Brain microvascular endothelial cell (primary cell): ENCODE measurements at regions not wholly inside any gene's neighbourhood (a gene's known extent, or its start where the extent isn't known, plus 50 kb on each side); places are given as distances from the start of the nearest gene placed in this dataset.
"Not testable (repeated sequence)": the region's sequence is repeated elsewhere in the genome, so short reads cannot be mapped to it uniquely, and the experiment has no call there.

ENCODE experiments used
- DNase-seq: peaks from one replicate; pipeline ENCODE4 v3.0.0-alpha.2; 2020
- H3K27ac ChIP-seq: fragments of 250-450 bp; sonication (Bioruptor Pico); 2 replicates; pipeline ENCODE4 v1.5.1; 2020; ENCODE audit warnings: mild to moderate bottlenecking, moderate library complexity
- H3K27me3 ChIP-seq: fragments of 250-450 bp; sonication (Bioruptor Pico); replicated peaks from 2 replicates; pipeline ENCODE4 v1.5.1; 2020; ENCODE audit warnings: mild to moderate bottlenecking
- H3K36me3 ChIP-seq: fragments of 250-450 bp; sonication (Bioruptor Pico); replicated peaks from 2 replicates; pipeline ENCODE4 v1.5.1; 2020; ENCODE audit warnings: mild to moderate bottlenecking
- H3K4me3 ChIP-seq: 2 replicates; pipeline ENCODE4 v1.5.1; 2011; ENCODE audit warnings: low read depth, mild to moderate bottlenecking, control low read depth, low read length, moderate library complexity
- CTCF ChIP-seq: IDR thresholded peaks from 2 replicates; pipeline ENCODE4 v1.5.1; 2011; ENCODE audit warnings: low read depth, mild to moderate bottlenecking, moderate library complexity, low read length, control low read depth, inconsistent platforms; ENCODE audit errors: missing control alignments
- in situ Hi-C: cut with HindIII; loops from 2 replicates; pipeline ENCODE4 v1.10.0; 2017; ENCODE audit warnings: low sequenced_read_pairs, low pct_ligation_motif_present

GRCh38 chr5:175344331-175345195 is 99.4 kb downstream of the DRD1 start:
- in situ Hi-C loops, result no loop called here
- H3K27ac ChIP-seq, result no peak overlapping the region
- H3K4me3 ChIP-seq, result no peak overlapping the region
- H3K27me3 ChIP-seq, result no peaks in the 10 kb centered on the region
- no peaks in the 10 kb centered on the region for H3K36me3 ChIP-seq
- peak; percentile 12 for DNase-seq
- no peak for TF ChIP-seq CTCF

GRCh38 chr5:175343308-175343707 is 100.7 kb downstream of the DRD1 start:
- Histone ChIP-seq H3K4me3 (no peak overlapping the region), H3K27ac (no peak overlapping the region), H3K27me3 (no peaks in the 10 kb centered on the region), H3K36me3 (no peaks in the 10 kb centered on the region)
- TF ChIP-seq CTCF, result no peak
- DNase-seq, result no peak
- in situ Hi-C loops, result no loop called here

DNA sequence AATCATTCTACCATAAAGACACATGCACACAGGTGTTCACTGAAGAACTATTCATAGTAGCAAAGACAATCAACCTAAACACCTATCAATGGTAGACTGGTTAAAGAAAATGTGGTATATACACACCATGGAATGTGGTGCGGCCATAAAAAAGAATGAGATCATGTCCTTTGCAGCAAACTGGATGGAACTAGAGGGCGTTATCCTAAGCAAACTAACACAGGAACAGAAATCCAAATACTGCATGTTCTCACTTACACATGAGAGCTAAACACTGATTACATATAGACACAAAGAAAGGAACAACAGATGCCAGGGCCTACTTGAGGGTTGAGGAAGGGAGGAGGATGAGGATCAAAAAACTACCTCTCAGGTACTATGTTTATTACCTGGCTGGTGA is 103.8 kb downstream of the DRD1 start:
- no peak for DNase-seq
- in situ Hi-C loops, result no loop called here
- H3K27ac ChIP-seq, result no peak overlapping the region
- H3K36me3 ChIP-seq, result no peaks in the 10 kb centered on the region
- no peak overlapping the region for H3K4me3 ChIP-seq
- TF ChIP-seq CTCF, result no peak
- H3K27me3 ChIP-seq, result no peaks in the 10 kb centered on the region

DNA sequence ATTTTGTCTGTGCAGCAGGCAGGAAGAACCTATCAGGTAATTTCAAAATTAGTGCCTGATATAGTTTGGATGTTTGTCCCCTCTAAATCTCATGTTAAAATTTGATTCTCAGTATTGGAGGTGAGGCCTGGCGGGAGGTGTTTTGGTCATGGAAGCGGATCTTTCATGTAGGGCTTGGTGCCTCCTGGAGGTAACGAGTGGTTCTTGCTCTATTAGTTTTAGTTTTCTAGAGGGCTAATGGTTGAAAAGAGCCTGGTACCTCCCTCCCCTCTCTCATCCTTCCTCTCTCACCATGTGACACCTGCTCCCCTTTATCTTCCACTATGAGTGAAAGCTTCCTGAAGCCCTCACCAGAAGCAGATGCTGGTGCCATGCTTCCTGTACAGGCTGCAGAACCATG is 106.3 kb downstream of the DRD1 start:
- Histone ChIP-seq H3K4me3 (no peak overlapping the region), H3K27me3 (no peaks in the 10 kb centered on the region), H3K36me3 (no peaks in the 10 kb centered on the region), H3K27ac (no peak overlapping the region)
- in situ Hi-C loops, result no loop called here
- TF ChIP-seq CTCF, result no peak
- DNase-seq, result no peak

- H3K27ac ChIP-seq, result no peak overlapping the region
- no peaks in the 10 kb centered on the region for H3K36me3 ChIP-seq
- H3K27me3 ChIP-seq, result no peaks in the 10 kb centered on the region
- no peak for DNase-seq
- TF ChIP-seq CTCF, result no peak
- no peak overlapping the region for H3K4me3 ChIP-seq
- in situ Hi-C loops, result no loop called here
Observed at GRCh38 chr5:175336781-175337180, 107.2 kb downstream of the DRD1 start.

DNA sequence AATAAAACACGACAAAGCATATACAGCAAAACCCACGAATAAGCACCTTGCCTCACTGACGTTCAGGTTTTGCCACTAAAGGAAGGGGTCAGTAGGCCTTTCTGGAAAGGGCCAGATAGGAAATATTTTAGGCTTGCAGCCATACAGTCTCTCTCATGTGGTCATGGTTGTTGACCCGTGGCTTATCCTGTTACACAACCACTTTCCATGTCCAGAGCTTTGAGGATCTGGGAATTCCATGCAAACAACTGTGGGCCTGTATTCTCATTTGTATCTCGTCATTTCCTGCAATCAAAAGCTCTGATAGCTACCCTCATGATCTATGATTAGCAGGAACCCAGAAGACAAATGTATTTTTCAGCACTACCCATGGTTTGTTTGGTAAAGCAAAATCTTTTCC is 108.3 kb downstream of the DRD1 start:
- no peaks in the 10 kb centered on the region for H3K36me3 ChIP-seq
- no peak overlapping the region for H3K27ac ChIP-seq
- in situ Hi-C loops, result no loop called here
- no peak overlapping the region for H3K4me3 ChIP-seq
- DNase-seq, result no peak
- no peaks in the 10 kb centered on the region for H3K27me3 ChIP-seq
- no peak for TF ChIP-seq CTCF

DNA sequence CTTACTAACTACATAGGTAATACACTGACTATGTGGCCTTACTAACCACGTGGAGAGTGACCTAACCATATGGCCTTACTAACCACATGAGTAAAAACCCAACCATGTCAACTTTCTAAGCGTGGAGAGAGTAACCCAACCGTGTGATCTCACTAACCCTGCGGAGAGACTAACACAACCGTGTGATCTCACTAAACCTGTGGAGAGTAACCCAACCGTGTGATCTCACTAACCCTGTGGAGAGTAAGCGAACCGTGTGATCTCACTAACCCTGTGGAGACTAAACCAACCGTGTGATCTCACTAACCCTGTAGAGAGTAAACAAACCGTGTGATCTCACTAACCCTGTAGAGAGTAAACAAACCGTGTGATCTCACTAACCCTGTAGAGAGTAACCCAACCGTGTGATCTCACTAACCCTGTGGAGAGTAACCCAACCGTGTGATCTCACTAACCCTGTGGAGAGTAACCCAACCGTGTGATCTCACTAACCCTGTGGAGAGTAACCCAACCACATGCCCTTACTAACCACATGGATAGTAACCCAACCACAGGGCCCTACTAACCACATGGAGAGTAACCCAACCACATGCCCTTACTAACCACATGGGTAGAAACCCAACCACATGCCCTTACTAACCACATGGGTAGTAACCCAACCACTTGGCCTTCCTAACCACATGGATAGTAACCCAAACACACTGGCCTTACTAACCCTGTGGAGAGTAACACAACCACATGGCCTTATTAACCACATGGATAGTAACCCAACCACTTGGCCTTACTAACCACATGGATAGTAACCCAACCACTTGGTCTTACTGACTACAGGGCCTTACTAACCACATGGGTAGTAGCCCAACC is 112.6 kb downstream of the DRD1 start:
- in situ Hi-C loops, H3K27ac ChIP-seq, DNase-seq, H3K4me3 ChIP-seq, H3K27me3 ChIP-seq, H3K36me3 ChIP-seq: not testable (repeated sequence)
